ENCODE measurements at regions not wholly inside any gene's neighbourhood (a gene's known extent, or its start where the extent isn't known, plus 50 kb on each side); places are given as distances from the start of the nearest gene placed in this dataset.

- no peaks in the 10 kb centered on the region for H3K27me3 ChIP-seq (ENCODE audit: control insufficient read depth, insufficient read depth, low read length)
- H3K36me3 ChIP-seq (ENCODE audit: control insufficient read depth, insufficient read depth, low read length) = no peaks in the 10 kb centered on the region
- H3K4me3 ChIP-seq (ENCODE audit: low read length) = no peak overlapping the region
- H3K4me1 ChIP-seq (ENCODE audit: control insufficient read depth, insufficient read depth, low read length) = no peaks in the 10 kb centered on the region
- no peak overlapping the region for H3K9ac ChIP-seq (ENCODE audit: low read length)
- H3K27ac ChIP-seq (ENCODE audit: low read depth, low read length) = no peak overlapping the region
These were observed 523.6 kb downstream of the NTRK3 start for GRCh38 chr15:87732976-87733375.

DNA sequence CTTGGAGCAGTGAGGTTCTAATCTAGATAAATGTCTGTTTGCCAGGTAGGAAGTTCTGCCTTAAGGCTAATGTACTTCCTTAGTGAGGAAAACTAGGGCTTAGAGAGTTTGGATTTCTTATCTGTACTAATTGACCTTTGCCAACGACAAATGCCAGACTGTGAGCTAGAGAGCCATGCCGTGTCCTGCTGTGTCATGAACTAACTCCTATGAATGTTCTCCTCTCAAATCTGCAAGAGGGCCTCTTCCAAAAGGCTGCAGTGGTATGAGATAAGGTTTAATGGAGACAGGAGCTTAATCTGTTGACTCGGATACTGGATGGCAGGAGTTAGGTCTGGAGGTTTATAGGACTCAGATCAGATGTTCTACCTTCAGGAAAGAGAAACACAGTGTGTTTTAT is 524.9 kb downstream of the NTRK3 start:
- Histone ChIP-seq H3K4me3 (ENCODE audit: low read length) (no peak overlapping the region), H3K27ac (ENCODE audit: low read depth, low read length) (no peak overlapping the region), H3K27me3 (ENCODE audit: control insufficient read depth, insufficient read depth, low read length) (no peaks in the 10 kb centered on the region)

GRCh38 chr15:87730706-87731105 is 525.8 kb downstream of the NTRK3 start:
- H3K36me3 ChIP-seq (ENCODE audit: control insufficient read depth, insufficient read depth, low read length) = no peaks in the 10 kb centered on the region
- no peak overlapping the region for H3K9ac ChIP-seq (ENCODE audit: low read length)
- H3K4me1 ChIP-seq (ENCODE audit: control insufficient read depth, insufficient read depth, low read length) = no peaks in the 10 kb centered on the region
- no peak overlapping the region for H3K27ac ChIP-seq (ENCODE audit: low read depth, low read length)
- H3K27me3 ChIP-seq (ENCODE audit: control insufficient read depth, insufficient read depth, low read length) = no peaks in the 10 kb centered on the region
- H3K4me3 ChIP-seq (ENCODE audit: low read length) = no peak overlapping the region

More for the DNA sequence above, 524.9 kb downstream of the NTRK3 start:
- no peaks in the 10 kb centered on the region for H3K36me3 ChIP-seq (ENCODE audit: control insufficient read depth, insufficient read depth, low read length)
- no peak overlapping the region for H3K9ac ChIP-seq (ENCODE audit: low read length)
- no peaks in the 10 kb centered on the region for H3K4me1 ChIP-seq (ENCODE audit: control insufficient read depth, insufficient read depth, low read length)

DNA sequence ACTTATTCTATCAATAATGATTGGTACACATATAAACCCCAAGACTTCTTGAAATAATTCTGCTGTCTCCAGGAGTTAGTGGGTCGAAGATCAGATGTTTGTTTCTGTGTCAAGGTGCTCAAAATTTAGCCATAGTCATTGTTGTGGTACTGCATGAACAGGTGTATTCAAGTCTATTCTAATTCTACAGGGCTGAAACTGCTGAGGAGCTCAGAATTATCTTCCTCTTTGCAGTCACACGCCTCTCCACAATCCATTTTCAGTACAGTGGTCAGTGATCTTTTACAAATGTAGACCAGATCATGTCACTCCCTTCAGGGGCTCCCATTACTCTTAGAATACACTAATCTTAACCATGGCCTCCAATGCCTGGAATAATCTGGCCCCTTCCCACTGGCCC is 527.5 kb downstream of the NTRK3 start:
- no peaks in the 10 kb centered on the region for H3K36me3 ChIP-seq (ENCODE audit: control insufficient read depth, insufficient read depth, low read length)
- no peak overlapping the region for H3K27ac ChIP-seq (ENCODE audit: low read depth, low read length)
- no peak overlapping the region for H3K9ac ChIP-seq (ENCODE audit: low read length)
- H3K4me3 ChIP-seq (ENCODE audit: low read length) = no peak overlapping the region
- H3K27me3 ChIP-seq (ENCODE audit: control insufficient read depth, insufficient read depth, low read length) = no peaks in the 10 kb centered on the region
- H3K4me1 ChIP-seq (ENCODE audit: control insufficient read depth, insufficient read depth, low read length) = no peaks in the 10 kb centered on the region

GRCh38 chr15:87727073-87727472 is 529.5 kb downstream of the NTRK3 start:
- Histone ChIP-seq H3K4me3 (ENCODE audit: low read length) (no peak overlapping the region), H3K27ac (ENCODE audit: low read depth, low read length) (no peak overlapping the region), H3K4me1 (ENCODE audit: control insufficient read depth, insufficient read depth, low read length) (no peaks in the 10 kb centered on the region), H3K27me3 (ENCODE audit: control insufficient read depth, insufficient read depth, low read length) (no peaks in the 10 kb centered on the region), H3K36me3 (ENCODE audit: control insufficient read depth, insufficient read depth, low read length) (no peaks in the 10 kb centered on the region), H3K9ac (ENCODE audit: low read length) (no peak overlapping the region)

GRCh38 chr15:87724330-87724729 is 532.2 kb downstream of the NTRK3 start:
- no peaks in the 10 kb centered on the region for H3K36me3 ChIP-seq (ENCODE audit: control insufficient read depth, insufficient read depth, low read length)
- no peak overlapping the region for H3K4me3 ChIP-seq (ENCODE audit: low read length)

DNA sequence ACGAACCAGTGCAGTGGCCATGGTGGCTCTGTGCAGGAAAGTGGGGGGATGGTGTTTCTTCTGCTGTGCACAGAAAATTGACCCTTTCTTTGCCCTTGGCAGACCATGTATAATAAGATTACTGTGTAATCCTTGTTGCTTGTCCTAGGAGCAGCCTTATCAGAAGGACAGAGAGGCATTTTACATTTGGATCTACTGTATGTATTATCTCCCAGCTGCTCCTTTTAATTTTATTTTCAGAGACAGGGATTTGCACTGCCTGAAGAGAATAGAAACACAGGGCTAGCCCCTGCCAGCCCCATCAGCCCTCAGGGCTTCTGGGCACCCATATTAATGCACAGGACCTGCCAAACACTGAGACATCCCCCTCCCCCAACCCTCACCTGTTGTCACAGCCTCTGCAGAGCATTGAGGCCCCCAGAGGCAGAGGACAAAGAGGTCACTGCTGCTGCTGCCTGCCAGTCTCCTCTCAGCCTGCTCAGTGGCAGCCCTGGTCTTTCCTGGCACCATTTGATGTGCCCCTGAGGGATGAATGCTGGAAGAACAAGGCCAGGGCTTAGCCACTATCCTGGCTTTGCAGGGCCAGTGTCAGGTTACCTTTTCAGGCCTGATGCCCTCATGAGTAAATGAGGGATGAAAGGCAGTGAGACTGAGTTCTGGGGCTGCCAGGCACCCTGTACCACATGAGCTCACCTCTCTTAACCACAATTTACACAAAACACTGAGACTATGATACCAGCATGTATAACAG is 533.4 kb downstream of the NTRK3 start:
- H3K27ac ChIP-seq (ENCODE audit: low read depth, low read length) = no peak overlapping the region

More at GRCh38 chr15:87724330-87724729, 532.2 kb downstream of the NTRK3 start:
- no peak overlapping the region for H3K27ac ChIP-seq (ENCODE audit: low read depth, low read length)
- no peak overlapping the region for H3K9ac ChIP-seq (ENCODE audit: low read length)
- H3K27me3 ChIP-seq (ENCODE audit: control insufficient read depth, insufficient read depth, low read length) = no peaks in the 10 kb centered on the region
- no peaks in the 10 kb centered on the region for H3K4me1 ChIP-seq (ENCODE audit: control insufficient read depth, insufficient read depth, low read length)

GRCh38 chr15:87720235-87720634 is 536.3 kb downstream of the NTRK3 start:
- H3K4me1 ChIP-seq (ENCODE audit: control insufficient read depth, insufficient read depth, low read length) = no peaks in the 10 kb centered on the region
- no peaks in the 10 kb centered on the region for H3K27me3 ChIP-seq (ENCODE audit: control insufficient read depth, insufficient read depth, low read length)
- H3K27ac ChIP-seq (ENCODE audit: low read depth, low read length) = no peak overlapping the region
- H3K9ac ChIP-seq (ENCODE audit: low read length) = no peak overlapping the region
- no peak overlapping the region for H3K4me3 ChIP-seq (ENCODE audit: low read length)
- no peaks in the 10 kb centered on the region for H3K36me3 ChIP-seq (ENCODE audit: control insufficient read depth, insufficient read depth, low read length)

More for the DNA sequence above, 533.4 kb downstream of the NTRK3 start:
- no peaks in the 10 kb centered on the region for H3K27me3 ChIP-seq (ENCODE audit: control insufficient read depth, insufficient read depth, low read length)
- no peak overlapping the region for H3K9ac ChIP-seq (ENCODE audit: low read length)
- no peaks in the 10 kb centered on the region for H3K36me3 ChIP-seq (ENCODE audit: control insufficient read depth, insufficient read depth, low read length)
- H3K4me3 ChIP-seq (ENCODE audit: low read length) = no peak overlapping the region
- no peaks in the 10 kb centered on the region for H3K4me1 ChIP-seq (ENCODE audit: control insufficient read depth, insufficient read depth, low read length)

DNA sequence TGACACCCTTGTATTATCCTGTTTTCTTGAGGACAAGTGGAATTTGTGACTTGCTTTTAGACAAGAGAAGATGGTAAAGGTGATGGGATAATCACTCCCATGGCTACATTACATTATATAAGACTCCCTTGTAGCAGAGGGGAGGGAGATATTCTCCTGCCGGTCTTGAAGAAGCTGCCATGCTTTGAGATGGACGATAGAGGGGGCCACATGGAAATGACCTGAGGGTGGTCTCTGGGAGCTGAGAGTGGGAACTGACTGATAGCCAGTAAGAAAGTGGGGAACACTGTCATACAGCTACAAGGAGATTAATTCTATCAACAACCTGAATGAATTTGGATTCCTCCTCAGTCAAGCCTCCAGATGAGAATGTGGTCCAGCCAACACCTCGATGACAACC is 540.1 kb downstream of the NTRK3 start:
- Histone ChIP-seq H3K4me1 (ENCODE audit: control insufficient read depth, insufficient read depth, low read length) (peaks cover 2% of the 10 kb centered on the region), H3K4me3 (ENCODE audit: low read length) (no peak overlapping the region), H3K27me3 (ENCODE audit: control insufficient read depth, insufficient read depth, low read length) (no peaks in the 10 kb centered on the region), H3K36me3 (ENCODE audit: control insufficient read depth, insufficient read depth, low read length) (no peaks in the 10 kb centered on the region), H3K27ac (ENCODE audit: low read depth, low read length) (no peak overlapping the region), H3K9ac (ENCODE audit: low read length) (no peak overlapping the region)

DNA sequence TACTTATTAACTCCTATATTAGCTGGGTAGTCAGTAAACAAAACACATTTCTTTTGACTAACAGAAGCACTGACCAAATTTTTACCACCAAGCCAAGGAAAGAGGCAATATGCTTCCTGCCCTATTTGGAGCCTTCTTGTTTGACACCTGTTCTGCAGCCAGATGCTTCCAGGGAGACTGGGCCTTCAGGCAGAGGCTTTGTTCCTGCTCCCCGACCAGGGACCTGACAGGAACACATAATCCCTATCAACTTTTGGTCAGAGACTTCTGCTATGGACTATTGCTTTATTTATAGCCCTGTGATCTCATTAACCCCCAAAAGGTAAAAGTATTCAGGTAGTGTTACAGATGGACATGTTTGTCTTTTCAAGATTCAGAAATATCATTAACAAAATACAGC is 541.3 kb downstream of the NTRK3 start:
- Histone ChIP-seq H3K27ac (ENCODE audit: low read depth, low read length) (no peak overlapping the region), H3K36me3 (ENCODE audit: control insufficient read depth, insufficient read depth, low read length) (no peaks in the 10 kb centered on the region), H3K4me1 (ENCODE audit: control insufficient read depth, insufficient read depth, low read length) (peaks cover 7% of the 10 kb centered on the region), H3K4me3 (ENCODE audit: low read length) (no peak overlapping the region), H3K9ac (ENCODE audit: low read length) (no peak overlapping the region), H3K27me3 (ENCODE audit: control insufficient read depth, insufficient read depth, low read length) (no peaks in the 10 kb centered on the region)

DNA sequence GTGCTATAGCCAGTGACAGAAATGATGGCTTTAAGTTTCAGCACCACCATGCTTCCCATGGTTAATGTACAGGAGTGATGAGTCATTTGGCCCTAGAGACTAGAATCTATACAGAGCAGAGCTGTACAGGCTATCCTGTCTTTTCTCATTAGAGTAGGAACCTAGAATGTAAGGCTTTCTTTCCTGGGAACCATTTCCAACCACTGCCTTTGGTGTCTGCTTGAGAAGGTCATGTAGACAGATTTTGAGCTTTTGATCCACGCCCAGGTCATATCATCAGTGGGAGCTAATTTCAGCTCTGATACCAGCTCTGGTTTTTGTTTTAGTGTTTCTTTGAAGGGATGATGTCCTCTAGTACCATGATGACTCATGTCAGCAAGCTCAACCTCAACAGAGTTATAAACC is 543.1 kb downstream of the NTRK3 start:
- Histone ChIP-seq H3K27ac (ENCODE audit: low read depth, low read length) (no peak overlapping the region), H3K27me3 (ENCODE audit: control insufficient read depth, insufficient read depth, low read length) (no peaks in the 10 kb centered on the region), H3K4me3 (ENCODE audit: low read length) (no peak overlapping the region), H3K36me3 (ENCODE audit: control insufficient read depth, insufficient read depth, low read length) (no peaks in the 10 kb centered on the region), H3K9ac (ENCODE audit: low read length) (no peak overlapping the region), H3K4me1 (ENCODE audit: control insufficient read depth, insufficient read depth, low read length) (peaks cover 10% of the 10 kb centered on the region)

- Histone ChIP-seq H3K27ac (ENCODE audit: low read depth, low read length) (no peak overlapping the region), H3K36me3 (ENCODE audit: control insufficient read depth, insufficient read depth, low read length) (no peaks in the 10 kb centered on the region), H3K4me1 (ENCODE audit: control insufficient read depth, insufficient read depth, low read length) (peaks cover 10% of the 10 kb centered on the region), H3K4me3 (ENCODE audit: low read length) (no peak overlapping the region), H3K27me3 (ENCODE audit: control insufficient read depth, insufficient read depth, low read length) (no peaks in the 10 kb centered on the region), H3K9ac (ENCODE audit: low read length) (no peak overlapping the region)
These were observed 544.3 kb downstream of the NTRK3 start for GRCh38 chr15:87712211-87712610.

DNA sequence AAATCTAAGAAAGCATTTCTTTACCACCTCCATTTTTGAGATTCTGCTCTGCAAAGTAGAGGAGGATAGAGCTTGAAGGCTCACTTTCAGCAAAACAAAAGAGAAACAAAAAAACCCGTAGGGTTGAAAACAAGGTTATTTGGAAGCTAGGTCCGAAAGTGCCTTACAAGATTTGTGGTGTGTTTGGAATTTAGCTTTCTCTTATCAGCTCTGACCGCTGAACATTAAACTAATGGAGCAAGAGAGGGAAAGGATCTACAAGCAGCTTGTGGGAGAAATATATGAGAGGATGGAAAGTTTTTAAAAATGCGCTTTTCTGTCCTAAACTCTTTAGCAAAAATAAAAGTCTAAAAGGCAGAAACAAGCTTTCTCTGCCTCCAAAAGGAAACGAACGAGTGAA is 545.5 kb downstream of the NTRK3 start:
- Histone ChIP-seq H3K4me1 (ENCODE audit: control insufficient read depth, insufficient read depth, low read length) (peaks cover 10% of the 10 kb centered on the region), H3K27ac (ENCODE audit: low read depth, low read length) (peak overlapping the region; percentile 40), H3K9ac (ENCODE audit: low read length) (no peak overlapping the region)

More for the DNA sequence above, 545.5 kb downstream of the NTRK3 start:
- Histone ChIP-seq H3K36me3 (ENCODE audit: control insufficient read depth, insufficient read depth, low read length) (no peaks in the 10 kb centered on the region), H3K27me3 (ENCODE audit: control insufficient read depth, insufficient read depth, low read length) (no peaks in the 10 kb centered on the region), H3K4me3 (ENCODE audit: low read length) (no peak overlapping the region)
